ENCODE measurements at regions not wholly inside any gene's neighbourhood (a gene's known extent, or its start where the extent isn't known, plus 50 kb on each side); places are given as distances from the start of the nearest gene placed in this dataset.
"Not testable (repeated sequence)": the region's sequence is repeated elsewhere in the genome, so short reads cannot be mapped to it uniquely, and the experiment has no call there.

- no peak for DNase-seq
Observed at GRCh38 chr15:46879032-46879770, 838.1 kb upstream of the SEMA6D start.

- no peak for DNase-seq
Observed at GRCh38 chr15:46880791-46881190, 836.5 kb upstream of the SEMA6D start.

DNA sequence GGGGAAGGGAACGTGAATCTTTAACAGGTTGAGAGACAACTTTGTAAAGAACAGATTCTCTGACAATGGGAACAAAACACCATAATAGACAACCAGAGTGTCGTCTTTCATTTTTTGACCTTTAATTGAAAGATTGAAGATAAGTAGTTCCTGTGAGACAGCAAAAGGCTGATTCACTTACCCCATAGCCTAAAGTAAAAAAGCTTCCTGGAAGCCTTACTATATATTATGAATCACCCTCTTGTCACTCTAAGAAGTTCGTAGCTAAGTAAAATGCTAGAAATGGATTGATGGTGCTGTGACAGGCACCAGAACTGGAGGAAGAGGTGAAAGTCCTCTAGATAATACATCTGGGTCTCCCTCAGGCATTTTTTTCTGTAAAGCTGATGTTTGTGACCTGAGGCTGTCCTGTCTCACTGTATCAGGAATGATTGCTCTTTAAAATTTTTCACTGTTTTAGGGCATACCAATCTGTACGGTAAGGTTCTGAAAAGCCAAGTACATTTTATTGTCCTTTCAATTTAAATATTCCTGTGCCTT lies 824.6 kb upstream of the SEMA6D start:
- DNase-seq: no peak

- DNase-seq: no peak
Observed at GRCh38 chr15:46894644-46895043, 822.7 kb upstream of the SEMA6D start.

DNA sequence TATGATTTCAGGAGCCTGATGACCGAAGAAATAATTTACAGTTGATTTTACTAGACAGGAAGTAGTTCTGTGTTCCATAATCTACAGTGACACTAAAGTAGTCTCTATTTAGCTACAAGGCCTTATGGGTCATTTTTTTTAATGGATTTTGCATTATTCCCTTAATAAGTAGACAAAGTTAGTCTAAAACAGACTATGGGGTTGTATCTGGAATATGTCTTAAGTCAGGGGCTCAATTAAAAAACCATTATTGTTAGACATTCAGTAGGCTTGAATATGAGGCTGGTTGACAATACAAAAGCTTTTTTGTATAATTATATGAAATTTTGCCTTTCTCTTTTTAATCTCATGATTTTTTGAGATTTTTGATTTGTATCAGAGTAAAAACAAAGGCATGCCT lies 820.0 kb upstream of the SEMA6D start:
- no peak for DNase-seq

GRCh38 chr15:46901001-46901400 lies 816.3 kb upstream of the SEMA6D start:
- DNase-seq: no peak

DNA sequence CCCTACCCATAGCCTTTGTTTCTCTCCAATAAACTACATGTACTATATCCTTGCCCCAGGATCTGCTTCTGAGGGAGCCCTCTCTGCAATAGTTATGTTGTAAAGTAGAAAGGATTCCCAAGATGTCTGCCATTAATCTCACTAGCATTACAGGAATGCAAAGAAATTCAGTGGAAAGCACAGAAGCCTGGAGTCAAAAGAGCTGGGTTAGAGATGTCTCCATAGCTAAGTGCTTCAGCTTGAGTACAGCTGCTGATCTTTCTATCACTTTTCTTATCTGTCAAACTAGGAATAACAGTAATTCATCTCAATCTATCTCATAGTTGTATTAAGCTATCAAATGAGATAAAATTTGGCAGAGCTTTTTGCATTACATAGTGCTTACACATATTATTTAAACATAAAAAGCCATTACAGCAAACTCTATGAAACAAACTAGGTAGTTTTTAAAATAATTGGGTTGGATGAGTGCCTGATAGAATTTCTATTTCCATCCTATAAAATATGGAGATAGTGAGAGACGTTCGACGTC lies 799.5 kb upstream of the SEMA6D start:
- no peak for DNase-seq

- DNase-seq: no peak
Observed at GRCh38 chr15:46918462-46919140, 798.7 kb upstream of the SEMA6D start.

GRCh38 chr15:46921891-46922290 lies 795.4 kb upstream of the SEMA6D start:
- no peak for DNase-seq

GRCh38 chr15:46930426-46930825 lies 786.9 kb upstream of the SEMA6D start:
- no peak for DNase-seq

DNA sequence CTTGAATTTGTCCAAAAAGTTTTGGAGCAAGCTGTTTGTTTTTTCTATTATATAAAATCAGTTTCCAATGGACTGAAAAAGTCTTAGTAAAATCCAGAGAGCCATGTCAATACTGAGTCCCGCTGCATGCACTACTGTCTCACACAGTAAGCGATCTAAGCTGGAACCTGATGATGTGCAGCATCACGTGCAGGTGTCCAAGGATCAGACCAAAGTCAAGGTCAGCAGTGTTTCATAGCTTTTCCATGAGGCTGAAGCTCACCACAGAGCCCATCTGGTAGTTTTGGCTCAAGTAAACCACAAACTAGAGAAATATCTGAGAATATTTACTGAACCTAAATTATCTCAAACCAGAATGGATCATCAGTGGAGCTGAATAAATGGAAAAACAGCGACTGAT lies 784.0 kb upstream of the SEMA6D start:
- no peak for DNase-seq

GRCh38 chr15:46934851-46935250 lies 782.5 kb upstream of the SEMA6D start:
- no peak for DNase-seq

DNA sequence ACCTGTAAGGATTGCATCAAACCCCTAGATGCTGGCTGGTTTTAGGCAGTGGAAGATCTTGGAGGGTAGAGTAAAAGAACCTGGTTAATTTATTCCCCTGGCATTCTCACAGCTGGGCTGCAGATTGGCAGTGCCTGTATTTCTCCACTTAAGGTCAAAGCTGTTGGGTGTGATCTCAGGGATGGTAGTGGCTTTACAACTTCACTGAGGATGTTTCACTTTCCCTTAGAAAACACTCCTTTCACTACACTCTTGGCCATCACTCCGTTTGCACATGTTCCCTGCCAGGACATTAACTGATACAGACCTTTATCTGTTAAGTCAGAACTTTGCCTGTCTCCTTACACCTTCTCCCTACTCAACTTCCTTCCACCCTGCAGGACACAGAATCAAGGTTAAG lies 779.1 kb upstream of the SEMA6D start:
- DNase-seq: no peak

DNA sequence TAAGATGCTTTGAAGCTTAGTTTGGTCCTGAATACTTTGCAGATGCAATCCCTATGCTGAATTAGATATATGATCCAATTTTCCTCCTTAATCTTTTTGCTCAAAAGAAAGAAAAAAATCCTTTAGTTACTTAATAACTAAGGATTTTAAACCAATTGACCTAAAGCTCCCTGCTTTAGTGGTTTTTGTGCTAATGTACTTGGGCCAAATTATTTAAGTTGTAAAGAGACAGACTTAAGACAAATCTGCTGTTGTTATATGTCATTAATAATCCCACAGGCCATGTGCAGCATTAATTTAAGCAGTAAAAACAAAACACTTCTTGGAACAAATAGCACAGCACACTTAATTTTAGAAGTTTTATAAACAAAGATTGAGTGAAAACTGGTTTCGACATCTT lies 776.1 kb upstream of the SEMA6D start:
- no peak for DNase-seq

DNA sequence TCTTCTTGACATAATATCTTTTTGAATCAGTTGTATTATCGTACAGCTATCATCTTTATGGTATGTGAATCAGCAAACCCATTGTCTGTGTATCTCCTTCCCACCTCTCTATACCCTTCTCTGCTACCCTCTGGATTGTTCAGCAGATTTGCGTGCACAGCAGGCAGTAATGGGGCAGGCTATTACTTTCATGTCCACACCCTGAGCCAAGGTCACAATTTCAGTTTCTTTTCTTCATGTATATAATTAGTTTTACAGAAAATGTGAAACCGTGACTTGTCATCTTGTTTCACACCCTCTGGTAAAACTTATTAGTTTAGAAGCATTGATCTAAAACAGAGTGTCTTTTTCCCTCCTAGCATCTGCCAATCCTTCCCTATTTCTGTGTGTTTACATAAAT lies 770.4 kb upstream of the SEMA6D start:
- DNase-seq: no peak

DNA sequence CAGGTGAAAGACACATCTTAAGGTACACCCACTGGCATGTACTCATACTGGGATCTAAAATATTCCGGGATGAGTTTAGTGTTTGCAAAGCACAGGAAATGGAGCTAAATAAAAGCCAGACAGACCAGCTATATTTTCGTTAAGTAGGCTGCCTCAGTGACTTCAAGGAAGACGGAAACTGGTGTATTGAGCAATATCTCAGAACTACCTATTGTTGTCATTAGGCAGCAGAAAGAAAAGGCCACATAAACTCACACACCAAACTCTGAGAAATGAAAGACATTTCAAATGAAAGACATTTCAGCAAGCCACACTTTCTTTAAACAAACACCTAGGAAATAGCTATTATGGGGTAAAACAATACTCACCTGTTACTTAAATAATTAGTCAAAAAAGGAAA lies 761.7 kb upstream of the SEMA6D start:
- no peak for DNase-seq

DNA sequence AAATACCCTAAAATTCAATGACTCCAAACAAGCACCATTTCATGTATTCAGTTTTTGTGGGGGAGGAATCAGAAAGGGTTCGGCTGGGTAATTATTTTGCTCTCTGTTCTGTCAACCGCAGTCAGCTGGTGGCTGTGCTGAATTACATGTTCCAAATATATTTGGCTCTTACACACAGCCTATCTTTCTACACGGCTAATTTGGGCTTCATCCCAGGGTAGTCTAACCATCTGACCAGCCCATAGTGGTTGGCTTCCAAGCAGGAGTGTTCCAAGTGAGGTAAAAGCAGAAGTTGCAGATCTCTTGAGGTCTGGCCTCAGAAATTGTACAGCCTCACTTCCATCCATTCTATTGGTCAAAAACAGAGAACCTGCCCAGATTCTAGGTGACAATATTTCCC lies 760.8 kb upstream of the SEMA6D start:
- DNase-seq: peak; percentile 12 to 74

DNA sequence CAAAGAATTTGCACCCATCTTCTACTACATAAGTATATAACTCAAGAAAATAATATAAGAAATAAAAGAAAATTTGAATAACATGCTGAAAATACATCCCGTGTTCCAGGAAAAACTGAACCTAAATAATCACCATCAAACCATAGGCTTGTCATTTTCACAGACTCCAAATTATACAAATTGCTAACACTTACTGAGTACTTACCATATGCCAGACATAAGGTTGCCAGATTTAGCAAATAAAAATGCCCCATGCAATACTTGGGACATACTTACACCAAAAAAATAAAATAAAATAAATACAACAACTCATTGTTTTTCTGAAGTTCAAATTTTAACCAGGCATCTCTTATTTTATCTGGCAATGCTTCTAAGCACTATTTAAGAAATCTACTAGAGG lies 760.4 kb upstream of the SEMA6D start:
- peak in 1 of 2 experiments; percentile 4 for DNase-seq

DNA sequence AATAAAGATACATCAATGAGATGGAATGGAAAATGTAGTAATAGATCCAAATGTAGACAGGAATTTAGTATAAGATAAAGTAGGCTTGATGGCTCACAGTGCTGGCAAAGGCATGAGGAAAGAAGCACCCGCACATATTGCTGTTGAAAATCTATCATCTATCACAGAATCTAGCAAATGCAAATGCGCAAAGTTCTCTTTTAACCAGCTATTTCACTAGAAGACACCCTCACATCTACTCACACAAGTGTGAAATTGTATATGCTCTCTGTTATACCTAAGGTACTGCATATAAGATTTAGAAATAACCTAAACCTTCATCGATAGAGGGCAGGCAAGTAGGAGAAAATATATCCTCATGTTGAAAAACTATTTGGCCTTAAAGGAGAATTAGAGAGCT lies 756.7 kb upstream of the SEMA6D start:
- no peak for DNase-seq

- peak in 1 of 2 experiments; percentile 47 for DNase-seq
Observed at GRCh38 chr15:46961795-46962194, 755.5 kb upstream of the SEMA6D start.

DNA sequence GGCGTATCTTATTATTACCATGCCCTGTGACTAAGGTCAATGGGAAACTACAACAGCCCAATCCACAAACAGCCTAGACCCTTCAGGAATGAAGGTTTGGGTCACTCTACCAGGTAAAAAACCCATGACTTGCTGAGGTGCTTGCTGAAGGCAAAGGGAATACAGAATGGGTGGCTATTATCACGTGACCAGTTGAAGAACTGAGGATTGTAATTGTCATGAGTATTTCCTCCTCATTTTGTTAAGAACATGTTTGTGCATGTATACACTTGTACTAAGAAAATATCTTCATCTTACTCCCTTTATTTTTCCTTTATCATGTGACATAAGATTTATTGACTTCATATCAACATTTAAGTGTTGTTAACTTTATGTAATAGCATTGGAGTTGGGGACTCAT lies 729.2 kb upstream of the SEMA6D start:
- DNase-seq: not testable (repeated sequence)

- DNase-seq: no peak
Observed at GRCh38 chr15:46996359-46996758, 720.9 kb upstream of the SEMA6D start.

DNA sequence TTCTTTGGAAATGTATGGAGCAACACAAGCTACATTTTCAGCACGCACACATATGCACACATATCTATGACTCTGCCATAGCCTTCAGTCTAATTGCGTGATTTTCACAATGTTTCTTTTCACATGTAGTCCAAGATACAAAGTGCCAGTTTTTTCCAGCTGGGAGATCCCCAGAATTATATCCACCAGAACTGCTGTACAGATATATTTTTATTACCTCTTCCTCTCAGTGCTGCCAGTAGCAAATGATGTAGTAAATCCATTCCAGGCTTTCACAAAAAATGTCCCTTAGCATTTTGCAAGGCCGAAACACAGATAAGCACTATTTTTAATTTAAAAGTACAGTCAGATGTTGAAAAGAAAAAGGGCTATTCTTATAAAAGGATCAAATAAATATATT lies 719.8 kb upstream of the SEMA6D start:
- no peak for DNase-seq

- no peak for DNase-seq
Observed at GRCh38 chr15:47003568-47003967, 713.7 kb upstream of the SEMA6D start.
